ENCODE measurements at regions not wholly inside any gene's neighbourhood (a gene's known extent, or its start where the extent isn't known, plus 50 kb on each side); places are given as distances from the start of the nearest gene placed in this dataset.
"Not testable (repeated sequence)": the region's sequence is repeated elsewhere in the genome, so short reads cannot be mapped to it uniquely, and the experiment has no call there.

GRCh38 chr10:33695536-33695935, 361.1 kb upstream of the NRP1 start:
- no peaks in the 10 kb centered on the region for H3K4me1 ChIP-seq (ENCODE audit: control insufficient read depth in 2 of 2, insufficient read depth in 2 of 2, low read length in 2 of 2)
- intact Hi-C loops (cut with micrococcal nuclease), result no loop called here
- no peak overlapping the region for H3K27ac ChIP-seq (ENCODE audit: low read length in 2 of 2)
- POLR2A ChIA-PET, result no interaction called here
- H4K20me1 ChIP-seq (ENCODE audit: control insufficient read depth, insufficient read depth, low read length, poor library complexity, severe bottlenecking), result no peaks in the 10 kb centered on the region
- no peak for ATAC-seq (ENCODE audit: low read depth)
- no peak overlapping the region for H3K9ac ChIP-seq (ENCODE audit: low read length)
- no peaks in the 10 kb centered on the region for H3K27me3 Mint-ChIP-seq
- H3K36me3 ChIP-seq (replicated peaks in 1 of 2; ENCODE audit: control extremely low read depth in 1 of 2, control insufficient read depth in 1 of 2, extremely low read depth in 1 of 2, insufficient read depth in 2 of 2, low read length in 1 of 2), result no peaks in the 10 kb centered on the region
- H3K9me3 Mint-ChIP-seq (ENCODE audit: insufficient read depth), result peaks cover 9% of the 10 kb centered on the region
- no peaks in the 10 kb centered on the region for H3K27me3 ChIP-seq (replicated peaks in 1 of 4; ENCODE audit: control extremely low read depth in 1 of 4, control insufficient read depth in 3 of 4, insufficient read depth in 4 of 4, low read length in 3 of 4)
- DNase-seq, result no peak
- no peaks in the 10 kb centered on the region for H3K4me1 Mint-ChIP-seq
- peaks cover 0 to 6% (median 1%) of the 10 kb centered on the region in 3 donors for H3K9me3 ChIP-seq (ENCODE audit: control extremely low read depth in 1 of 3, control insufficient read depth in 2 of 3, insufficient read depth in 1 of 3, low read length in 2 of 3)
- TF ChIP-seq EZH2 (IDR thresholded peaks at IDR 0.05; ENCODE audit: borderline replicate concordance, insufficient read depth, low read depth, low read length, poor library complexity, severe bottlenecking) (no peak), CTCF (IDR thresholded peaks at IDR 0.05) (no peak)
- no peak overlapping the region for H2AFZ ChIP-seq (ENCODE audit: insufficient read depth, low read depth, low read length, poor library complexity, severe bottlenecking)
- no peak overlapping the region for H3K4me3 Mint-ChIP-seq
- 92% methylated on average over 5 of the region's 5 CpGs for WGBS (ENCODE audit: insufficient coverage)
- H3K4me2 ChIP-seq (replicated peaks; ENCODE audit: low read depth, low read length, poor library complexity, severe bottlenecking), result no peak overlapping the region
- H3K27ac Mint-ChIP-seq, result no peak overlapping the region
- CTCF ChIA-PET, result no interaction called here
- no peaks in the 10 kb centered on the region for H3K79me2 ChIP-seq (ENCODE audit: control insufficient read depth, insufficient read depth, low read length)
- no peak overlapping the region for H3K4me3 ChIP-seq (ENCODE audit: control extremely low read depth in 1 of 5, extremely low read depth in 1 of 5, insufficient read depth in 1 of 5, low read depth in 2 of 5, low read length in 4 of 5)

GRCh38 chr10:33690536-33690935, 356.1 kb upstream of the NRP1 start:
- H3K9ac ChIP-seq (ENCODE audit: low read length); H3K4me1 ChIP-seq (ENCODE audit: control insufficient read depth in 2 of 2, insufficient read depth in 2 of 2, low read length in 2 of 2); H3K27ac ChIP-seq (ENCODE audit: low read length in 2 of 2); H3K9me3 ChIP-seq (ENCODE audit: control extremely low read depth in 1 of 3, control insufficient read depth in 2 of 3, insufficient read depth in 1 of 3, low read length in 2 of 3); H3K27ac Mint-ChIP-seq; H3K4me2 ChIP-seq (replicated peaks; ENCODE audit: low read depth, low read length, poor library complexity, severe bottlenecking); DNase-seq; intact Hi-C loops (cut with micrococcal nuclease); H3K4me1 Mint-ChIP-seq; ATAC-seq (ENCODE audit: low read depth); H3K27me3 ChIP-seq (replicated peaks in 1 of 4; ENCODE audit: control extremely low read depth in 1 of 4, control insufficient read depth in 3 of 4, insufficient read depth in 4 of 4, low read length in 3 of 4); POLR2A ChIA-PET; CTCF ChIA-PET; H4K20me1 ChIP-seq (ENCODE audit: control insufficient read depth, insufficient read depth, low read length, poor library complexity, severe bottlenecking); H2AFZ ChIP-seq (ENCODE audit: insufficient read depth, low read depth, low read length, poor library complexity, severe bottlenecking); H3K4me3 Mint-ChIP-seq; H3K4me3 ChIP-seq (ENCODE audit: control extremely low read depth in 1 of 5, extremely low read depth in 1 of 5, insufficient read depth in 1 of 5, low read depth in 2 of 5, low read length in 4 of 5); H3K27me3 Mint-ChIP-seq; H3K79me2 ChIP-seq (ENCODE audit: control insufficient read depth, insufficient read depth, low read length); H3K36me3 ChIP-seq (replicated peaks in 1 of 2; ENCODE audit: control extremely low read depth in 1 of 2, control insufficient read depth in 1 of 2, extremely low read depth in 1 of 2, insufficient read depth in 2 of 2, low read length in 1 of 2): not testable (repeated sequence)
- H3K9me3 Mint-ChIP-seq (ENCODE audit: insufficient read depth), result peaks cover 15% of the 10 kb centered on the region
- WGBS (ENCODE audit: insufficient coverage), result no CpG with 5 or more reads among the region's 2 CpGs

Measured in B cell (primary cell).